ENCODE measurements at regions not wholly inside any gene's neighbourhood (a gene's known extent, or its start where the extent isn't known, plus 50 kb on each side); places are given as distances from the start of the nearest gene placed in this dataset.

DNA sequence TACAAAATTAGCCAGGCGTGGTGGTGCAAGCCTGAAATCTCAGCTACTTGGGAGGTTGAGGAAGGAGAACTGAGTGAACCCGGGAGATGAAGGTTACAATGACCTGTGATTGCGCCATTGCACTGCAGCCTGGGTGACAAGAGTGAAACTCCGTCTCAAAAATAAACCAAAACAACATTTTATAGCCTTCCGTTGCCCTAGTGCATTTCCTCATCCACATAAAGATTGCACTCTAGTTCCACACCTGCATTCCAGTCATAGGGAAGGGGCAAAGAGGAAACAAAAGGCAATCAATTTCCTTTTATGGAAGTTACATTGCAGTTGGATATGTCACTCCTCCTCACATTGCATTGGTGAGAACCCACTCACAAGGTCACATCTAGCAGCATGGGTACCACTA, 182.7 kb upstream of the ARG1 start:
- no peak overlapping the region for H3K9ac ChIP-seq (ENCODE audit: low read length)
- no peaks in the 10 kb centered on the region for H3K9me3 ChIP-seq (ENCODE audit: low read length)
- H3K9me2 ChIP-seq (ENCODE audit: insufficient read depth, low read length) = no peaks in the 10 kb centered on the region
- no peaks in the 10 kb centered on the region for H3K36me3 ChIP-seq (ENCODE audit: insufficient read depth, low read length)
- H3K79me2 ChIP-seq (replicated peaks; ENCODE audit: insufficient read depth, low read length) = no peaks in the 10 kb centered on the region
- no peaks in the 10 kb centered on the region for H4K20me1 ChIP-seq (ENCODE audit: insufficient read depth)
- no peaks in the 10 kb centered on the region for H3F3A ChIP-seq (ENCODE audit: insufficient read depth, low read length, poor library complexity, severe bottlenecking)
- TF ChIP-seq POLR2AphosphoS5 (IDR thresholded peaks at IDR 0.05) = no peak
- no peak overlapping the region for H3K4me2 ChIP-seq (ENCODE audit: low read length)
- no peak overlapping the region for H3K27ac ChIP-seq (ENCODE audit: low read length)
- H2AFZ ChIP-seq (ENCODE audit: low read depth, low read length) = no peak overlapping the region
- H3K27me3 ChIP-seq (ENCODE audit: insufficient read depth, low read depth, low read length) = no peaks in the 10 kb centered on the region
- H3K4me3 ChIP-seq (ENCODE audit: low read length) = no peak overlapping the region

DNA sequence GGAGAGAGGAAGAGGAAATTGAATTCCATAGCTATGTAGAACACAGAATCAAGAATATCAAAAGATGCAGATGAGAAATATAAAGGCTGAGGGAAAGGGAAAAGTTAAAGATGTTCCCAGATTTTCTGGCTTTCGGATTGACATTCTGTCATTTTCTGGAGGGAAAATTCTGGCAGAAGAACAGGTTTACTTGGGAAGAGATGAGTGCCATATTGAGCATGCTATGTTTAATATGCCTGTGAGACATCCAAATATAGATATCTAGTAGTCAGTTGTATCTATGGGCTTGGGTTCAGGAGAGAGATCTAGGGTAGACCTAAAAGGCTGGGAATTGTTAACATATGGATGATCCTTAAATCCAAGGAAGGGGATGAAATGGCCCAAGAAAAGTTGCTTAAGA, 181.9 kb upstream of the ARG1 start:
- no peaks in the 10 kb centered on the region for H3F3A ChIP-seq (ENCODE audit: insufficient read depth, low read length, poor library complexity, severe bottlenecking)
- no peak overlapping the region for H3K27ac ChIP-seq (ENCODE audit: low read length)
- TF ChIP-seq POLR2AphosphoS5 (IDR thresholded peaks at IDR 0.05) (no peak), EZH2 (IDR thresholded peaks at IDR 0.05; ENCODE audit: borderline replicate concordance, insufficient read depth, low read length, poor library complexity, severe bottlenecking) (no peak), SMC3 (conservative IDR thresholded peaks at IDR 0.05; ENCODE audit: poor library complexity) (no peak), MXI1 (conservative IDR thresholded peaks at IDR 0.05; ENCODE audit: poor library complexity, severe bottlenecking) (no peak), RAD21 (conservative IDR thresholded peaks at IDR 0.05) (no peak), EP300 (conservative IDR thresholded peaks at IDR 0.05; ENCODE audit: poor library complexity, severe bottlenecking) (no peak)
- TF ChIP-seq, protein P1, sequence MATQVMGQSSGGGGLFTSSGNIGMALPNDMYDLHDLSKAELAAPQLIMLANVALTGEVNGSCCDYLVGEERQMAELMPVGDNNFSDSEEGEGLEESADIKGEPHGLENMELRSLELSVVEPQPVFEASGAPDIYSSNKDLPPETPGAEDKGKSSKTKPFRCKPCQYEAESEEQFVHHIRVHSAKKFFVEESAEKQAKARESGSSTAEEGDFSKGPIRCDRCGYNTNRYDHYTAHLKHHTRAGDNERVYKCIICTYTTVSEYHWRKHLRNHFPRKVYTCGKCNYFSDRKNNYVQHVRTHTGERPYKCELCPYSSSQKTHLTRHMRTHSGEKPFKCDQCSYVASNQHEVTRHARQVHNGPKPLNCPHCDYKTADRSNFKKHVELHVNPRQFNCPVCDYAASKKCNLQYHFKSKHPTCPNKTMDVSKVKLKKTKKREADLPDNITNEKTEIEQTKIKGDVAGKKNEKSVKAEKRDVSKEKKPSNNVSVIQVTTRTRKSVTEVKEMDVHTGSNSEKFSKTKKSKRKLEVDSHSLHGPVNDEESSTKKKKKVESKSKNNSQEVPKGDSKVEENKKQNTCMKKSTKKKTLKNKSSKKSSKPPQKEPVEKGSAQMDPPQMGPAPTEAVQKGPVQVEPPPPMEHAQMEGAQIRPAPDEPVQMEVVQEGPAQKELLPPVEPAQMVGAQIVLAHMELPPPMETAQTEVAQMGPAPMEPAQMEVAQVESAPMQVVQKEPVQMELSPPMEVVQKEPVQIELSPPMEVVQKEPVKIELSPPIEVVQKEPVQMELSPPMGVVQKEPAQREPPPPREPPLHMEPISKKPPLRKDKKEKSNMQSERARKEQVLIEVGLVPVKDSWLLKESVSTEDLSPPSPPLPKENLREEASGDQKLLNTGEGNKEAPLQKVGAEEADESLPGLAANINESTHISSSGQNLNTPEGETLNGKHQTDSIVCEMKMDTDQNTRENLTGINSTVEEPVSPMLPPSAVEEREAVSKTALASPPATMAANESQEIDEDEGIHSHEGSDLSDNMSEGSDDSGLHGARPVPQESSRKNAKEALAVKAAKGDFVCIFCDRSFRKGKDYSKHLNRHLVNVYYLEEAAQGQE (IDR thresholded peaks at IDR 0.05; ENCODE audit: borderline replicate concordance) = no peak
- H2AFZ ChIP-seq (ENCODE audit: low read depth, low read length) = no peak overlapping the region
- no peaks in the 10 kb centered on the region for H3K79me2 ChIP-seq (replicated peaks; ENCODE audit: insufficient read depth, low read length)
- no peaks in the 10 kb centered on the region for H3K27me3 ChIP-seq (ENCODE audit: insufficient read depth, low read depth, low read length)
- no peak overlapping the region for H3K4me2 ChIP-seq (ENCODE audit: low read length)
- no peaks in the 10 kb centered on the region for H3K36me3 ChIP-seq (ENCODE audit: insufficient read depth, low read length)
- no peaks in the 10 kb centered on the region for H4K20me1 ChIP-seq (ENCODE audit: insufficient read depth)
- no peaks in the 10 kb centered on the region for H3K9me2 ChIP-seq (ENCODE audit: insufficient read depth, low read length)
- no peaks in the 10 kb centered on the region for H3K9me3 ChIP-seq (ENCODE audit: low read length)
- H3K9ac ChIP-seq (ENCODE audit: low read length) = no peak overlapping the region
- H3K4me3 ChIP-seq (ENCODE audit: low read length) = no peak overlapping the region

DNA sequence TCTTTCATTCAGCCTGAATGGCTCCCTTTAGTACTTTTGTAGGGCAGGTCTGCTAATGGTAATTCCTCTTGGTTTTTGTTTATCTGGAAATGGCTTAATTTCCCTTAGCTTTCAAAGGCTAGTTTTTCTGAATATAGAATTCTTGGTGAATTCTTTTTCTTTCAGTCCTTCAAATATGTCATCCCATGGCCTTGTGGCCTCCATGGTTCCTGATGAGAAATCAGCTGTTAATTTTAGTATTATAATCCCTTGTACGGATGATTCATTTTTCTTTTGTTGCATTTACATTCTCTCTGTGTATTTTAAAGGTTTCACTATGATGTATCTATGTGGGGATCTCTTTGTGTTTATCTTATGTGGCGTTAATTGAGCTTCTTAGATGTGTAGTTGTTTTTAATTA, 179.6 kb upstream of the ARG1 start:
- no peaks in the 10 kb centered on the region for H3F3A ChIP-seq (ENCODE audit: insufficient read depth, low read length, poor library complexity, severe bottlenecking)
- H3K4me2 ChIP-seq (ENCODE audit: low read length) = no peak overlapping the region
- no peaks in the 10 kb centered on the region for H3K27me3 ChIP-seq (ENCODE audit: insufficient read depth, low read depth, low read length)

More for the DNA sequence above, 179.6 kb upstream of the ARG1 start:
- H2AFZ ChIP-seq (ENCODE audit: low read depth, low read length) = no peak overlapping the region
- no peaks in the 10 kb centered on the region for H4K20me1 ChIP-seq (ENCODE audit: insufficient read depth)
- no peak overlapping the region for H3K4me3 ChIP-seq (ENCODE audit: low read length)
- no peaks in the 10 kb centered on the region for H3K9me2 ChIP-seq (ENCODE audit: insufficient read depth, low read length)
- H3K36me3 ChIP-seq (ENCODE audit: insufficient read depth, low read length) = no peaks in the 10 kb centered on the region
- TF ChIP-seq EP300 (conservative IDR thresholded peaks at IDR 0.05; ENCODE audit: poor library complexity, severe bottlenecking) (no peak), POLR2AphosphoS5 (IDR thresholded peaks at IDR 0.05) (no peak), MXI1 (conservative IDR thresholded peaks at IDR 0.05; ENCODE audit: poor library complexity, severe bottlenecking) (no peak), SMC3 (conservative IDR thresholded peaks at IDR 0.05; ENCODE audit: poor library complexity) (no peak), EZH2 (IDR thresholded peaks at IDR 0.05; ENCODE audit: borderline replicate concordance, insufficient read depth, low read length, poor library complexity, severe bottlenecking) (no peak), RAD21 (conservative IDR thresholded peaks at IDR 0.05) (no peak), TAF1 (IDR thresholded peaks at IDR 0.05; ENCODE audit: low read depth) (no peak)
- TF ChIP-seq, protein P2, sequence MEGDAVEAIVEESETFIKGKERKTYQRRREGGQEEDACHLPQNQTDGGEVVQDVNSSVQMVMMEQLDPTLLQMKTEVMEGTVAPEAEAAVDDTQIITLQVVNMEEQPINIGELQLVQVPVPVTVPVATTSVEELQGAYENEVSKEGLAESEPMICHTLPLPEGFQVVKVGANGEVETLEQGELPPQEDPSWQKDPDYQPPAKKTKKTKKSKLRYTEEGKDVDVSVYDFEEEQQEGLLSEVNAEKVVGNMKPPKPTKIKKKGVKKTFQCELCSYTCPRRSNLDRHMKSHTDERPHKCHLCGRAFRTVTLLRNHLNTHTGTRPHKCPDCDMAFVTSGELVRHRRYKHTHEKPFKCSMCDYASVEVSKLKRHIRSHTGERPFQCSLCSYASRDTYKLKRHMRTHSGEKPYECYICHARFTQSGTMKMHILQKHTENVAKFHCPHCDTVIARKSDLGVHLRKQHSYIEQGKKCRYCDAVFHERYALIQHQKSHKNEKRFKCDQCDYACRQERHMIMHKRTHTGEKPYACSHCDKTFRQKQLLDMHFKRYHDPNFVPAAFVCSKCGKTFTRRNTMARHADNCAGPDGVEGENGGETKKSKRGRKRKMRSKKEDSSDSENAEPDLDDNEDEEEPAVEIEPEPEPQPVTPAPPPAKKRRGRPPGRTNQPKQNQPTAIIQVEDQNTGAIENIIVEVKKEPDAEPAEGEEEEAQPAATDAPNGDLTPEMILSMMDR (IDR thresholded peaks at IDR 0.05; ENCODE audit: poor library complexity, severe bottlenecking) = no peak
- TF ChIP-seq, protein P1 (IDR thresholded peaks at IDR 0.05; ENCODE audit: borderline replicate concordance) = no peak
- H3K79me2 ChIP-seq (replicated peaks; ENCODE audit: insufficient read depth, low read length) = no peaks in the 10 kb centered on the region
- H3K9ac ChIP-seq (ENCODE audit: low read length) = no peak overlapping the region
- no peak overlapping the region for H3K27ac ChIP-seq (ENCODE audit: low read length)
- H3K9me3 ChIP-seq (ENCODE audit: low read length) = no peaks in the 10 kb centered on the region

Data from neural cell (in vitro differentiated cells).